ENCODE measurements at regions not wholly inside any gene's neighbourhood (a gene's known extent, or its start where the extent isn't known, plus 50 kb on each side); places are given as distances from the start of the nearest gene placed in this dataset.
"Not testable (repeated sequence)": the region's sequence is repeated elsewhere in the genome, so short reads cannot be mapped to it uniquely, and the experiment has no call there.

GRCh38 chr13:63274772-63275171 is 1859.1 kb upstream of the PCDH20 start:
- no peak for TF ChIP-seq CTCF (IDR thresholded peaks at IDR 0.05; ENCODE audit: low read depth, low read length)

DNA sequence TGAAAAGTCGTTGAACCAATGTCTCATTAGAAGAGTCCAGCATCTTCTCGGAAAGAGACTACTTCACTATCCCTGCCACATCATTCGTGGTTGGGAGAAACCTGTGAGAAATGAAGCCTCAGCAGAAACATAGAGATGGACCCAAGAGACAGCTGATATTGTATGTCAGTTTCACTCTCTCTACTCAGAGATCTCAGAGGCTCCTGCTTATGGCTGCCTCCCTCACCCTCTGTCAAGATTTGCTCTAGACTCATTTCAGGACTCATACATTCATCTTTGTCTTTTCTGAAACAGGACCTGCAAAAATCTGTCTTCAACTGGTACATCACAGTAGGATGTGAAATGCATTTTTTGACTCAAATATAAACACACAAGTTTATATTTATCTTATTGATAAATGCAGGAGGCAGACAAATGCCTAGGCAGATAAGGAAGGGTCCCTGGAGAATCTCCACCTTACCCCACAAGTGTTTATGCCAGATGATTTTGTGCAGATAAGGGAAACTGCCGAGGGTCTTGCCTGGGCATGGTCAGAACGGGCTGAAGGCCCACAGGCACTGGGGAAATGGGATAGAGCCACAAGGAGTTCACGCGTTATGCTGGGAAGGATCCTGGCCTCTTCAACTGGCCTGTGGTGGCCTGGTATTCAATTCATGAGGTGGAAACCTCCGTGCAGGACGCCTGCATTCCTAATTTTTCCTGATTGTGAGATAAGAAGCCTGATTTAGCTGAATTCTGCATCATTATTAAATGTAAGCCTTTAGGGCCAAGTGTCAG is 1834.0 kb upstream of the PCDH20 start:
- no peak for TF ChIP-seq CTCF (IDR thresholded peaks at IDR 0.05; ENCODE audit: low read depth, low read length)

More at GRCh38 chr13:63274772-63275171, 1859.1 kb upstream of the PCDH20 start:
- H3K36me3 ChIP-seq: no peaks in the 10 kb centered on the region
- no peaks in the 10 kb centered on the region for H3K27me3 ChIP-seq (ENCODE audit: insufficient read depth, low read depth, severe bottlenecking)
- H3K4me3 ChIP-seq (ENCODE audit: low read depth, low read length): no peak overlapping the region
- no peaks in the 10 kb centered on the region for H3K9me3 ChIP-seq (ENCODE audit: severe bottlenecking)
- H3K27ac ChIP-seq: no peak overlapping the region
- no peak for DNase-seq

GRCh38 chr13:63236667-63237396 is 1821.2 kb upstream of the PCDH20 start:
- H3K27ac ChIP-seq; H3K9me3 ChIP-seq (ENCODE audit: severe bottlenecking); H3K36me3 ChIP-seq; H3K27me3 ChIP-seq (ENCODE audit: insufficient read depth, low read depth, severe bottlenecking); DNase-seq; H3K4me3 ChIP-seq (ENCODE audit: low read depth, low read length): not testable (repeated sequence)

More for the DNA sequence above, 1834.0 kb upstream of the PCDH20 start:
- Histone ChIP-seq H3K4me3 (ENCODE audit: low read depth, low read length) (no peak overlapping the region), H3K27ac (no peak overlapping the region), H3K36me3 (no peaks in the 10 kb centered on the region), H3K27me3 (ENCODE audit: insufficient read depth, low read depth, severe bottlenecking) (no peaks in the 10 kb centered on the region), H3K9me3 (ENCODE audit: severe bottlenecking) (no peaks in the 10 kb centered on the region)
- DNase-seq: no peak

- not testable (repeated sequence) for H3K27ac ChIP-seq; H3K9me3 ChIP-seq (ENCODE audit: severe bottlenecking); H3K4me3 ChIP-seq (ENCODE audit: low read depth, low read length); DNase-seq; H3K27me3 ChIP-seq (ENCODE audit: insufficient read depth, low read depth, severe bottlenecking); H3K36me3 ChIP-seq
Measured at GRCh38 chr13:63218596-63218995, 1802.9 kb upstream of the PCDH20 start.

GRCh38 chr13:63209330-63210017 is 1793.8 kb upstream of the PCDH20 start:
- TF ChIP-seq CTCF (IDR thresholded peaks at IDR 0.05; ENCODE audit: low read depth, low read length): no peak
- H3K27ac ChIP-seq: no peak overlapping the region
- H3K27me3 ChIP-seq (ENCODE audit: insufficient read depth, low read depth, severe bottlenecking): no peaks in the 10 kb centered on the region
- no peak overlapping the region for H3K4me3 ChIP-seq (ENCODE audit: low read depth, low read length)
- H3K9me3 ChIP-seq (ENCODE audit: severe bottlenecking): no peaks in the 10 kb centered on the region
- H3K36me3 ChIP-seq: no peaks in the 10 kb centered on the region
- DNase-seq: no peak

DNA sequence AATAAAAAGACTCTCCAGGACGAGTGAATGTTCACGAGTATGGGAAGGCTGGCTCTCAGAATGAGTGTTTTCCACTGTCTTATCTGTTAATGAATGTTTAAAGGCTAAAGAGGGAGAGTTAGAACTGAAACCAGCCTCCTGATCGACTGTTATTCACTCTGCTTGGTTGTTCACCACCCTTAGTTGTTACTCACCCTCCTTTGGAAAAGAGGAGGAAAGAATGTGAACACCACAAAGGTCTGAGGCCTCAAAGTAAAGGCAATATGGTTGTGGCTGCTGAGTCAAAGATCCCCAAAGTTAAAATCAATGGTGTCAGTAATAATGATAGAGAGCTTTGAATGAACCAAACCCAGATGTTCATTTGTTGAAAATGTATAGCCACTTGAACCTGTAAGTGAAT is 1793.2 kb upstream of the PCDH20 start:
- no peaks in the 10 kb centered on the region for H3K9me3 ChIP-seq (ENCODE audit: severe bottlenecking)

More for the DNA sequence above, 1793.2 kb upstream of the PCDH20 start:
- no peak overlapping the region for H3K4me3 ChIP-seq (ENCODE audit: low read depth, low read length)
- H3K27ac ChIP-seq: no peak overlapping the region
- no peaks in the 10 kb centered on the region for H3K27me3 ChIP-seq (ENCODE audit: insufficient read depth, low read depth, severe bottlenecking)
- no peaks in the 10 kb centered on the region for H3K36me3 ChIP-seq
- TF ChIP-seq CTCF (IDR thresholded peaks at IDR 0.05; ENCODE audit: low read depth, low read length): no peak
- no peak for DNase-seq
